HG03159 (cell line): ENCODE measurements at regions not wholly inside any gene's neighbourhood (a gene's known extent, or its start where the extent isn't known, plus 50 kb on each side); places are given as distances from the start of the nearest gene placed in this dataset.

Experiments used
- ATAC-seq: cut with Tn5 transposase; IDR thresholded peaks from one replicate; pipeline ENCODE4 v1.9.1; 2021; ENCODE audit warnings: mild to moderate bottlenecking, moderate library complexity; ENCODE audit not compliant: unreplicated experiment

DNA sequence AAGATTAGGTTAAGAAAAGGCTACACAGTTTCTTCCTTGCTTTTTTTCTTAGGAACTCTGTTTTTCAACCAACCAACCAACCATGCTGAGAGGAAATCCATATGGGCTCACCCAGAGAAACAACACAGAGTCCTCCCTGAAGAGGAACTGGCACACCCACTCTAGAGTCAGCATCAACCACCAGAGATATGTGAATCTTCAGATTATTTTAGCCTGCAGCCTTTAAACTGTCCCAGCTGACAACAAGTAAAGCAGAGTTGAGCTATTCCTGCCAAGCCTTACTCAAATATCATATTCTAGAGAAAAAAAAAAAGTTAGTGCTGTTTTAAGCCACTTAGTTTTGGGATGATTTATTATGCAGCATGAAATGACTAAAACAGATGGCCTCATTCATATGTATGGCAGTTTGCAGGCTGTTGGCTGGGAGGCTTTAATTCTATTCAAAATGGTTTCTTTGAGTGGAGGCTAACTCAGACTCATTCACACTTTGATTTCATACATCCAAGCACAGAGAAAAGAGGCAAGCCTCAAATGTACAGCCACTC, 1637.7 kb upstream of the LRRTM1 start:
- ATAC-seq = no peak

DNA sequence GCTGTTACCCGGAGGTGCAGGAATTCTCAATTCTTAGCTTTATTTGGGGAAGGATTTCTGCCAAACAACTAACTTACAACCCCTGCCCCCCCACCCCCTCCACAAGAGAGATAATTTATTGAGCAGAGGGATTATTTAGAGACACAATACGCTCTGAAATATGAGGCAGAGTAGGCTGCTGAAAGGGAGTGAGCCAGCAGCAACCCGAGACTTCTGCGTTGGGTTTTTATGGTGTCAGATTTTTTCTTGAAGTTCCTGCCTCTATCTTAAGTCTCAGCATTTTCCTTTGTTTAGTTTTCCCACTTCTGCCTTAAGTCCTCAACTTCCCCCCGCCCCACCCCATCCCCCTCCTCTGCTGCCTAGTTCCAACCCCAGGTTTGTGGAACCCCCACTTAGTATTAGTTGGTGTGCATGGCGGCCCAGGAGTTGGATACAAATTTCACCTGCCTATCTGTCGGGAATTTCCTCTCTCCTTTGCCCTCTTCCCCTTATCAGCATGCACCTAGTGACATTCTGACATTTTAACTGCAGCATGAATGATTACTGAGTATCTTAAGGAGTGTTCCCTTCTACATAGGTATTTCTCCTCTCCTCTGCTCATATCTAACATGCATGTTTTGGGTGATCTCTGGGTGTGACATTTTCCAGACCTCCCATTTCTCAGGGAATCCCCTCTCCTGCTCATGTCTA, 1635.9 kb upstream of the LRRTM1 start:
- ATAC-seq = no peak

GRCh38 chr2:81937944-81938343, 1633.4 kb upstream of the LRRTM1 start:
- ATAC-seq = no peak

DNA sequence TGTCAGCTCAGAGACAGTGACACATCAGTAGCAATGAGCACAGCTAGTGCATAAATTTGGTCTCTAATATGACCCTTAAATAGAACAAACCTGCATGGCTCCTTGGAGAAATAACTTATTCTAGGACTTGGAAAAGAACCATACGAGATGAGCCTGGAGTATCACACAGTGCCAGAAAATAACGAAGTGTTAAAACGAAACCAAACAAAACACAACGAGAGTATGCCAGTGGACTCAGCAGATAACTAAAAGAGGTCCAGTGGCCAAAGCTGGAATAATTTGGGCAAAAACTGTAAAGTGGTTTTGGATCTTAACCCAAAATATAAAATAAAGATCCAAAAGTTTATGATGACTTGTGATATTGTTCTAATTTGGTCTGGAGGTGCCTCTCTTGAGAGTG, 1599.0 kb upstream of the LRRTM1 start:
- no peak for ATAC-seq

GRCh38 chr2:81901017-81901416, 1596.5 kb upstream of the LRRTM1 start:
- ATAC-seq = no peak

DNA sequence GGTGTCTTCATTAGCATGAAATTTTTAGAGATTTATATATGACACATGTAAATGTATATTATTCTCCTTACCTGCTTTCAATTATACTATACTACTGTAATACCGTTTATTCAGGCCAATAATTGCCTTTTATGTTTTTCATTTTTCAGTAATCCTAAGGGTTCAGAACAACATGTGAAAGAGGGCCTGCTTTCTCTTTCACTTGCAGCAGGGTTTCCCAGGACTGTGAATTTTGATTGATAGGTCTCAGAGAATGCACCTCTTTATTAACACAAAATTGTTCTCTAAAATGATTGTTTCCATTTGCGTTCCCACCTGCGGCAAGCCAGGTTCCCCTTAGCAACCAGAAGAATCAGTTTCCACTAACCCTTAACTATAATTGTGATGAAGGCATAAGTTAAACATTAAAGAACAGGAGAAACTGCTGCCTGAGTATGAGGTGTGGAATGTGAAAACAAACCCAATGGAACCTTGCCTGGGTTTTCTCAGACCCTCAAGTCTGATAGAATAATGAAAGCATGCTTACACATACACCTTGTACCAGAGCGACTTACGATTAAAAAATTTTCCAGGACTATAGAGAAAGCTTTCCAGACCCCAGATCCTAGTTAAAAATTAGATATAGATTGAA, 1591.2 kb upstream of the LRRTM1 start:
- no peak for ATAC-seq

DNA sequence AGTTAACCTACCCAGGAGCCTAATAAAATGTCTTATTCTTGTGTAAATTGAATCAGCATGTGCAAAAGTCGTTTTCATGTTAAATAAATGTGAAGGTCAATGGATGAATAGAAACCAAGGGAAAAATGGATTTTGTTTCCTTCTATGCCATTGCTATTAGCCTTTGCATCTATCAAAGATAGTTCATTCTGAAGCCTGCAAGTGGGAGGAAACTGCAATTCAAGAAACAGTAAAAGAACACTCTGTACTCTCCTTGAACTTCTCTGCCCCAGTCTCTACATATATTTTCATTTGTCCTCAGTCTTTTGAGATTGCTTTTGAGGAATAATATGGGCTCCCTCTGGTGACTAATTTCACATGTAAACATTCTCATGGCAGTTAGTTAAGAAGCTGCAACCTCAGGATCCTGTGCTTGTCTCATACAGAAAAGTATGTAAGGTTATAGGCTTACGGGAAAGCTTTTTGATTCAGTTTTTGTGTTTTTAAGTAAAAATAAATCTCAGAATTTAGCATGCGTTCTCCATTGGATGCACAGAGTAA, 1590.0 kb upstream of the LRRTM1 start:
- ATAC-seq = no peak

- no peak for ATAC-seq
These were observed 1572.1 kb upstream of the LRRTM1 start for GRCh38 chr2:81876624-81877023.

GRCh38 chr2:81872006-81872405, 1567.5 kb upstream of the LRRTM1 start:
- no peak for ATAC-seq

- ATAC-seq = no peak
These were observed 1565.6 kb upstream of the LRRTM1 start for GRCh38 chr2:81870119-81870518.

DNA sequence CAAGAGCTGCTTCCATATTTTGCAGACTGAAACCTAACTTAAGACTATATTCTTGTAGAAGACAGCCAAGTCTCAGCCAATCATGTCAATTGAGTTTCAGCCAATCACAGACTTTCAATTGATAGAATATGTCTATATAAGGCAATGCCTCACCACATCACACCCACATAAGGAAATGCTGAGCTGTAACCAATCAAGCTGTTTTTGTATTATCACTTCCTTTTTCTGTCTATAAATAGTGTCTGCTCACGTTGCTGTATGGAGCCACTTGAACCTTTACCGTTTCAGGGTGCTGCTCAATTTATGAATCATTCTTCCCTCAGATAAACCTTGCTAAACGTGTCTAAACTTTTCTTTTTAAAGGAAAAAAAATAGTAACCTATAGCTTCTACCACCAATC, 1554.4 kb upstream of the LRRTM1 start:
- ATAC-seq = no peak

DNA sequence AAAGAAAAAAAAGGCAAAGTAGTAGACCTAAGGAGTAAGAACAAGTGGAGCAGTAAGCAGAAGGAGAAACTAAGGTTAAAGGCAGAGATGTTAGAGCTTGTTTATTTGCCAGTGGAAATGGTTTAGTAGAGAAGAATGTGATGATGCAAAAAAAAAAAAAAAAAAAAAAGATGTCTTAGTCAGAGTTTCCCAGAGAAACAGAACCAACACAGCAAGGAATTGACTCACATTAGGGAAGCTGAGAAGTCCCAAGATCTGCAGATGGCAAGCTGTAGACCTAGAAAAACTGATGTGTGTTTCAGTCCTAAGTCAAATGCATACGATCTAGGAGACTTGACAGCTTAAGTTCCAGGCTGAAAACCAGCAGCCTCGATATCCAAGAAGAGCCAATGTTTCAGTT, 1548.8 kb upstream of the LRRTM1 start:
- ATAC-seq = no peak

GRCh38 chr2:81852651-81853050, 1548.1 kb upstream of the LRRTM1 start:
- ATAC-seq = no peak

DNA sequence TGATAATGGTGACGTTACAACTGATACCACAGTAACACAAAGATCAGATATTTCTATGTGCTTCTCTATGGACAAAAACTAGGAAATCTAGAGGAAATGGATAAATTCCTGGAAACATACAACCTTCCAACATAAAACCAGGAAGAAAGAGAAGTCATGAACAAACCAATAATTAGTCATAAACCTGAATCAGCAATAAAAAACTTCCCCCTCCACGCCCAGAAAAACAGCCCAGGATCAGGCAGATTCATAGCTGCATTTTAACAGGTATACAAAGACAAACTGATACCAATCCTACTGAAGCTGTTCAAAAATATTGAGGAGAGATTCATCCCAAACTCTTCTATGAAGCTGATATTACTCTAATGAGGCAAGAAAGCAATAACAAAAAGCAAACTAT, 1535.2 kb upstream of the LRRTM1 start:
- ATAC-seq = no peak

- ATAC-seq = no peak
These were observed 1530.9 kb upstream of the LRRTM1 start for GRCh38 chr2:81835321-81836000.

DNA sequence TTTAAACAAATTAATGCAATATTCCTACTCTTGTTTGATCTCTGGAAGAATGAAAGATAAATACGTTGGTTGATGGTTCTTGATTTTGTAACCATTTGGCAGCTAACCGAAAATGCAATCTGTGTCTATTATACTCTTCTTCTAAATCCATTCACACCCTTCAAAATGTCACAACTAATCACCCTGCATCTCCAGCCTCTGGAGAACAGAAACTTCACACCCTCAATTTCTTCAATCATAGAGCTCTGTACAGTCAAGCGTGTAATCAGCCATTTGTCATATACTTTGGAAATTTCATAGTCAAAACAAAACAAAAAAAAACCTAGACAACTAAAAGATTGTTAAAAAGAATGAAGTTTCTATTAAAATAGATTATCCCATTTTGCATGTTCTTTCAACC, 1482.3 kb upstream of the LRRTM1 start:
- no peak for ATAC-seq

DNA sequence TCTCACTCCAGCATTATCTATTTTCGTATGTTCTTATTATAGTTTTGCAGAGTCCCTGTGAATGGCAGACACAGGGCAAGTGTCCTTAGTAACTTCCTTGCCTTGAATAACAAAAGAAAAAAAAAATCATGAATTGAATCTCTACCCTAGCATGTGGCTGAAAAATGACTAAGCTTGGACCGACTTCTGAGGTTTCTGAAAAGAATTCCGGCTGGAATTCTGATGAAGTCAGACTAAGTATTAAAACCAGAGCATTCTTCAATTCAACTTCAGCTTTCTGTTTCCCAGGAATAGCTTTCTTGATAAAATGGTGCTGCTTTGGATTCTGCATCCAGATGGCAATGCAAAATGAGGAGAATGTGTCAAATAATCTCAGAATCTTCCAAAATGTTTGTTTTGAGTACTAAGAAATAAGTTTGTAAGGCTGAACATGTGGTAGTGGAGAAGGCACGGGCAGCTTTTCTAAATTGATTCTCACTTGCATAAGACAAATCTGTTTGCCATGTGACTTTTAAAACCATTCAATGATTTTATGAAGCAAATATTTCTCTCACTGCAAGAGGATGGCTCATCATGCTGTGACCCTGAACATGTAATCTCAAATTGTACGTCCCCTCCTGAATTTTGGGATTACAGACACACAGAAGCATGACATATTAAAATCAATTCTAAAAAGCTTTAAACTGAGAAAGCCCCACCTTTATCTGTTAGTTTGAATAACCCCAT, 1462.8 kb upstream of the LRRTM1 start:
- ATAC-seq = no peak

DNA sequence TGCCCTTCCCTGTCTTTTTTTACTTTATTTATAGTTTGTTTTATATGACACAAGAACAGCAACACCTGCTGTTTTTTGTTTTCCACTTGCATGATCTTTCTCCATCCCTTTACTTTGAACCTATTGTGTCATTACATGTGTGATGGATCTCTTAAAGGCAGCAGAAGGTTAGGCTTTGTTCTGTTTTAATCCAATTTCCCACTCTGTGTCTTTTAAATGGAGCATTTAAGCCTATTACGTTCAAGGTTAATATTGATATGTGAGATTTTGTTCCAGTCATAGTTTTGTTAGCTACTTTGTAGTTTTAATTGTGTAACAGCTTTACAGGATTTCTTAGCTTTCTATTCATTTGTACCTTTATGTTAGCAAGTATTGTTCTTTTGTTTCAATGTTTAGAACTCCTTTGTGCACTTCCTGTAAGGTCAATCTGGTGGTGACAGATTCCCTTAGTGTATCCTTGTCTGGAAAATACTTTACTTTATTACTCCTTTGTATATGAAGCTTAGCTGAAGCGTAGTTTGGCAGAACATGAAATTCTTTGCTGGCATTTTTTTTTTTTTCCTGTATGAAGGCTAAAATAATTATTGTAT, 1443.0 kb upstream of the LRRTM1 start:
- ATAC-seq = no peak

DNA sequence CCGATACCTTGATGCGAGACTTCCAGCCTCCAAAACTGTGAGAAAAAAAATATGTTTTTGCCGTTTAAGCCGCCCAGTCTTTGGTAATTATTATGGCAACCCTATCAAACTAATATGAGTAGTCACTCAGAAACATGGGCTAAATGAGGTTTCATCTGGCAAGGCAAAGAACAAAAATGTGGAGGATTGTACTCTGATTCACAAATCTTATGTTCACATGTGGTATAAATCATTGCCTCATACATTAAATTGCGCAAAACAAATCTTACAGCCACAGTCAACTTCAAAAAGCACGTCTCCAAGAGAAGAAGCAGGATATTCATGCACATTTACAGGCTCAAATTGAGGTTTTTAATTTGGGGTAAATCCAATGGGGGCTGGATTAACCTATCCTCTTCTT, 1435.4 kb upstream of the LRRTM1 start:
- no peak for ATAC-seq

GRCh38 chr2:81734981-81735380, 1430.4 kb upstream of the LRRTM1 start:
- no peak for ATAC-seq

DNA sequence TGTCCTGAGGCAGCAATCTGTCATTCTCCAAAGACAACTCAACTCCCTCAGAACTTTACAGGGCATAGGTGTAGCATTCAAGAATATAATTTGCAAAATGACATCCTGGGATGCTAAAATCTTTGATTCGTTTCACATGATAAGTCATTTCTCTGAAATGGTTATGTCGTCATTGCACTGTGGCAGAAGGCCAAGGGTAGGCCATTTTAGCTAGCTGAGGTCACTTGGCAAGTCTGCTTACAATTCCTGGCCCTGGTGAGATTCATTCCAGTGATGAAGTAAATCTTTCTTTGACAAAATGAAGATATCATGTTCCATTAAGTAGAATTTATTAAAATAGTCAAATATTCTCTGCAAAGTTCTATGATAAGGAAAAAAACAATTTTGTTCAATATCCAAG, 1410.3 kb upstream of the LRRTM1 start:
- no peak for ATAC-seq
